ENCODE measurements at regions not wholly inside any gene's neighbourhood (a gene's known extent, or its start where the extent isn't known, plus 50 kb on each side); places are given as distances from the start of the nearest gene placed in this dataset.

DNA sequence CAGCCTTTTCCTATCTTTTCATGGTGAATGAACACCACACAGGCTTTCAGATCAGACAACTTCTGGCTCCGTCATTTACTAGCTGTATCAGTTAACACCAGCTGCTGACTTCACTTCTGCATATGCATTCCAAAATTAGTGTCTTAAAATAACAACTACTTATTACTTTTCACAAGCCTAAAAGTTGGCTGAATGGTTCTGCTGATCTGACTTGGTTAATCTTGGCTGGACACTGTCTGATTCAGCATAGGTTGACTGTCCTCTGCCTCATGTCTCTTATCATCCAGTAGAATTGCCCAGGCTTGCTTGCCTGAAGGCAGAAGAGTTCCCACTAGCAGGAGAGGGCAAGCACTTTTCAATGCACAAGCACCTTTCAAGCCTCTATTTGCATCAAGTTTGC lies 72.7 kb downstream of the MARCHF4 start:
- TF ChIP-seq CTCF (IDR thresholded peaks at IDR 0.05; ENCODE audit: insufficient read depth, low read length): no peak
- TF ChIP-seq POLR2AphosphoS5 (IDR thresholded peaks at IDR 0.05; ENCODE audit: low read depth): no peak
- no peak for TF ChIP-seq SPI1 (IDR thresholded peaks at IDR 0.05; ENCODE audit: borderline replicate concordance, low read depth)
- TF ChIP-seq REST (IDR thresholded peaks at IDR 0.05; ENCODE audit: insufficient replicate concordance, low read depth): no peak

Data from HL-60 (cell line).